ENCODE measurements at regions not wholly inside any gene's neighbourhood (a gene's known extent, or its start where the extent isn't known, plus 50 kb on each side); places are given as distances from the start of the nearest gene placed in this dataset.
A peak's percentile ranks its signal among the peaks of the same experiment; 100 is the strongest.

DNA sequence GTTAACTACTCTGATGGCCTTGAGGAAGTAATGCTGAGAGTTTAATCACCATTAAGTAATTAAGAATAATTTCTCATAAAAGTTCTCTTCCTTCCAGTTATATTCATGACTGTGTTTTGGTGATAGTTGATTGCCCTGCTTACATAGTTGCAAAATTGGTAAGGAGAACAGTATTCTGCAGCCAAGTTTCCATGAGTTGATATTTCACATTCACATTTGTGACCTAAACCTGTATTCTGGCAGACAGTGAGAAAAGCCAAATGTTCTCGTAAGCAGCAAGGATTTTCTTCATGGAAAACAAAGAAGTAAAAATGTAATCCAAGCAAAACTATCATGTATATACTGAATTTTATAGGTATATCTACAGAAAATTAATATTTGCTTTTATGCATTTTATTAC is 187.8 kb upstream of the NUDT6 start:
- H3K9me3 ChIP-seq: no peaks in the 10 kb centered on the region
- H3K27ac ChIP-seq: no peak overlapping the region
- H3K4me3 ChIP-seq: no peak overlapping the region
- ATAC-seq (peak in 2 of 4 donors; percentile 34 to 61), DNase-seq (no peak), FAIRE-seq (peak; percentile 20)
- intact Hi-C loops (cut with DNase I): no loop called here
- H3K36me3 ChIP-seq: no peaks in the 10 kb centered on the region
- 31 to 37% methylated on average over 1 of the region's 1 CpG for WGBS, 2 donors
- peaks cover 0 to 6% (median 3%) of the 10 kb centered on the region in 3 donors for H3K4me1 ChIP-seq
- TF ChIP-seq, protein P1, sequence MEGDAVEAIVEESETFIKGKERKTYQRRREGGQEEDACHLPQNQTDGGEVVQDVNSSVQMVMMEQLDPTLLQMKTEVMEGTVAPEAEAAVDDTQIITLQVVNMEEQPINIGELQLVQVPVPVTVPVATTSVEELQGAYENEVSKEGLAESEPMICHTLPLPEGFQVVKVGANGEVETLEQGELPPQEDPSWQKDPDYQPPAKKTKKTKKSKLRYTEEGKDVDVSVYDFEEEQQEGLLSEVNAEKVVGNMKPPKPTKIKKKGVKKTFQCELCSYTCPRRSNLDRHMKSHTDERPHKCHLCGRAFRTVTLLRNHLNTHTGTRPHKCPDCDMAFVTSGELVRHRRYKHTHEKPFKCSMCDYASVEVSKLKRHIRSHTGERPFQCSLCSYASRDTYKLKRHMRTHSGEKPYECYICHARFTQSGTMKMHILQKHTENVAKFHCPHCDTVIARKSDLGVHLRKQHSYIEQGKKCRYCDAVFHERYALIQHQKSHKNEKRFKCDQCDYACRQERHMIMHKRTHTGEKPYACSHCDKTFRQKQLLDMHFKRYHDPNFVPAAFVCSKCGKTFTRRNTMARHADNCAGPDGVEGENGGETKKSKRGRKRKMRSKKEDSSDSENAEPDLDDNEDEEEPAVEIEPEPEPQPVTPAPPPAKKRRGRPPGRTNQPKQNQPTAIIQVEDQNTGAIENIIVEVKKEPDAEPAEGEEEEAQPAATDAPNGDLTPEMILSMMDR (IDR thresholded peaks at IDR 0.05): no peak
- H3K27me3 ChIP-seq: no peaks in the 10 kb centered on the region

DNA sequence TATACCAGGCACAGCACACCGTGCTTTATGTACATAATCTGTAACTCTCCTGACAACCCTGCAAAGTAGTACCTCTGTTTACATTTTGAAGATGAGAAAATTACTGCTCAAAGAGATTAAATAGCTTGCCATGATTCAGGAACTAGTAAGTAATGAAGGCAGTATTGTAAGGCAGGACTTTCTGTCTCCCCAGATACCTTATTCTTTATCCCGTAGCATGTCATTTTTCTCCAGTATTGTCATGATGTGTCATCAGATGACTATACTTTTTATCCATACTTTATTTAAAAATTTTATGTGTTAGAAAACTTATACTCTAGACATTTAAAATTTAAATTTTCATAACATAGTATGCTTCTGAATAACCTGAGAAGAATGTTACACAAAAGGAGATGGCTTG is 188.3 kb upstream of the NUDT6 start:
- Histone ChIP-seq H3K36me3 (no peaks in the 10 kb centered on the region), H3K27me3 (no peaks in the 10 kb centered on the region), H3K4me3 (no peak overlapping the region), H3K4me1 (peaks cover 0 to 6% (median 3%) of the 10 kb centered on the region in 3 donors), H3K9me3 (no peaks in the 10 kb centered on the region), H3K27ac (no peak overlapping the region)
- WGBS, 2 donors: 80 to 85% methylated on average over 2 of the region's 2 CpGs
- FAIRE-seq (peak; percentile 39), ATAC-seq (no peak), DNase-seq (no peak)
- TF ChIP-seq, protein P1 (IDR thresholded peaks at IDR 0.05): no peak
- intact Hi-C loops (cut with DNase I): no loop called here

DNA sequence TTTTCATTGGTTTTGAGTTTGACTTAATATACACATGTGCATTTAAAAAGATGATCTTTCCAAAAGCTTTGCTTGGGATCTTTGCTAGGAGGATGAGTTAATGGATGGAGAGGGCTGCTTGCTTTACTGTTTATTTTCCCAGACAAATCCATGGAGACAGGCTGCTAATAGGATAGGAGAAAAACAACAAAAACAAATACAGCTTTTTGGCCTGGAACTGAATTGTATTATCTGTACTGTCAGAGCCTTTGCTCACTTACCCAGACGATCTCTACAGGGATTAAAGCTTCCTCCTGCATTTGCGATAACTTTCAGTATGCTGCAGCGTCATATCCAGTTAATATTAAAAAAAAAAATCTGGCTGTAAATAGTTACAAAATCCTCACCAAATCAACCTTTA is 190.8 kb upstream of the NUDT6 start:
- no peak for FAIRE-seq
- DNase-seq: no peak
- no peak for ATAC-seq
- intact Hi-C loops (cut with DNase I): no loop called here
- H3K27ac ChIP-seq: no peak overlapping the region
- 77 to 83% methylated on average over 3 of the region's 3 CpGs for WGBS, 2 donors
- peaks cover 0 to 13% (median 3%) of the 10 kb centered on the region in 3 donors for H3K4me1 ChIP-seq
- no peaks in the 10 kb centered on the region for H3K9me3 ChIP-seq
- no peaks in the 10 kb centered on the region for H3K36me3 ChIP-seq
- TF ChIP-seq, protein P1 (IDR thresholded peaks at IDR 0.05): no peak
- H3K4me3 ChIP-seq: no peak overlapping the region
- no peaks in the 10 kb centered on the region for H3K27me3 ChIP-seq

DNA sequence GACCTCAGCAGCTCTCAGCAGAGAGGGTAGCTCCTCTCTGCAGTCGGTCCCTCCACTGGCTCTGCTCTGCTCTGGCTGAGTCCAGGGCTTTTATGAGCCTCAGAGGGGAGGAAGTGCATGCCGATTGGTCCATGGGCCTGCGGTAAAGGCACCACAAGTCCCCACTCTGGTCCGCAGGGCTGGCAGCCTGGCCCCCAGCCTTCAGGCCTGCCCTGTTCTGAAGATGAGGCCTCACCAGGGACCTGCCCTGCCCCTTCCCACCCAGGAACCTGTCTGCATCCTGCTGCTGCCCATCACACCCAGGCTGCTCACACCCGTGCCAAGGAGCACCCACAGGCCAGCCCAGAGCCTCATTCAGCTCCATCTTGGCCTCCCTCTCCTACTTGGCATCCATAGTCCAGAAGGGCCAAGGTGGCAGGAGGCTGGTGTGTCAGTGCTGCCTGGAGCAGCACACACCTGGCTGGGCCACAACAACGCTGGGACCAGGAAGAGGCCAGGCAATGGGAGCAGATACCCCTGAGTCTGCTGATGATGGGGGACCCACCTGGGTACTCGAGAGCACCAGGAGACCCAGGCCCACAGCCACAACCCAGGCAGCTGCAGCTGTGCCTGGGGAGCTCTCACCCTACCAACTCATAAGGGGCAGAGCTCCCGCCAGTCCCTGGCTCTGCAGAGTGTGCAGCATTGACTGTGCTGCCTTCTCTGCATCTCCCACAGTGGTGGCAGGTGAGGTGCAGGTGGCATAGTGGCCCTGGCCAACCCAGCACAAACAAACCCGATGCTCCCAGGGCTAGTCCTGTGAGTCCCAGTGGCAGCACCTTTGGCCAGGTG is 191.9 kb upstream of the NUDT6 start:
- ATAC-seq: no peak
- Histone ChIP-seq H3K27me3 (no peaks in the 10 kb centered on the region), H3K4me1 (peaks cover 0 to 13% (median 3%) of the 10 kb centered on the region in 3 donors), H3K36me3 (no peaks in the 10 kb centered on the region), H3K4me3 (no peak overlapping the region), H3K9me3 (no peaks in the 10 kb centered on the region), H3K27ac (no peak overlapping the region)
- intact Hi-C loops (cut with DNase I): no loop called here
- TF ChIP-seq, protein P1 (IDR thresholded peaks at IDR 0.05): no peak
- no peak for FAIRE-seq
- DNase-seq: peak in 2 of 6 donors; percentile 43 to 47
- 96 to 97% methylated on average over 9 of the region's 9 CpGs for WGBS, 2 donors

Measured in pancreas (tissue), 10 donors.